ENCODE measurements at regions not wholly inside any gene's neighbourhood (a gene's known extent, or its start where the extent isn't known, plus 50 kb on each side); places are given as distances from the start of the nearest gene placed in this dataset.

DNA sequence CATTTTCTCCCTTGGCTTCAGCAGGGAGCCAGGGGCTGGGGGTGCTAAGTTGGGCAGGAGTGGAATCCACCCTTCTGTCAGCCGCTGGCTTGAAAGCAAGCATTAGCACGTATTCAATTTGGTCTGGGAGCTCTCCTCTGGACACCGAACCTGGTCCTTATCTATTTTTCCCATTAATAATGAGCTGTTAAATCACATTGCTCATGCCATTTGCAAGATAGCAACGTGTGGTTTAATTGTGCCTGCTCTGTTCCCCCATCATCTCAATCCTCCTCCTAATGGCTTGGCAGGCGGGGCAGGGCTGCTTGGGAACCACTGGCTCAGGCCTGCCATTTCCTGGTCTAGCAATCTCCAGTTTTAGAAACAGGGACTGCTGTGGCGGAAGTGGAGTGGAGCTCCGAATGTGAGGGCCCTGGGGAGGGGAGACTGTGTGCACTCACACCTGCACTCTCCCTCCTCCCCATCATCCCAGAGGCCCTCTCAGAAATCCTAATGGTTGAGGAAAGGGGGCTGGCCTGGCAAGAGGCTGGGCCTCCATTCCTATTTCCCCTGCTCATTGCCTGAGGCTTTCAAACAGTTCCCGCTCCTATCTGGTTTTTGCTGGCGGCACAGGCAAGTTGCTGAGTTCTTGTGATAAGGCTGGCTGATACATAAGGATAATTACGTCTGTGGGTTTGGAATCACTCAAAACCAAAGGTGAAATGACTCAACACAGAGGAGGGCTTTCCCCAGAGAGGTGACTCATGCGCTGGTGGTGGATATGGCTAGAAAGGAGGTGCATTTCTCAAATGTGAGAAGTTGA is 201.2 kb upstream of the E2F8 start:
- Histone ChIP-seq H3K36me3 (no peaks in the 10 kb centered on the region), H3K4me3 (no peak overlapping the region), H3K27ac (peak overlapping the region in 1 of 4 donors; percentile 50), H3K4me1 (peaks cover 0 to 25% (median 0%) of the 10 kb centered on the region in 4 donors), H3K27me3 (no peaks in the 10 kb centered on the region), H3K9me3 (no peaks in the 10 kb centered on the region)
- peak in 1 of 2 donors; percentile 70 for DNase-seq (ENCODE audit: low spot score in 2 of 2)
- 73 to 75% methylated on average over 11 of the region's 11 CpGs for WGBS, 2 donors
- TF ChIP-seq, protein P1, sequence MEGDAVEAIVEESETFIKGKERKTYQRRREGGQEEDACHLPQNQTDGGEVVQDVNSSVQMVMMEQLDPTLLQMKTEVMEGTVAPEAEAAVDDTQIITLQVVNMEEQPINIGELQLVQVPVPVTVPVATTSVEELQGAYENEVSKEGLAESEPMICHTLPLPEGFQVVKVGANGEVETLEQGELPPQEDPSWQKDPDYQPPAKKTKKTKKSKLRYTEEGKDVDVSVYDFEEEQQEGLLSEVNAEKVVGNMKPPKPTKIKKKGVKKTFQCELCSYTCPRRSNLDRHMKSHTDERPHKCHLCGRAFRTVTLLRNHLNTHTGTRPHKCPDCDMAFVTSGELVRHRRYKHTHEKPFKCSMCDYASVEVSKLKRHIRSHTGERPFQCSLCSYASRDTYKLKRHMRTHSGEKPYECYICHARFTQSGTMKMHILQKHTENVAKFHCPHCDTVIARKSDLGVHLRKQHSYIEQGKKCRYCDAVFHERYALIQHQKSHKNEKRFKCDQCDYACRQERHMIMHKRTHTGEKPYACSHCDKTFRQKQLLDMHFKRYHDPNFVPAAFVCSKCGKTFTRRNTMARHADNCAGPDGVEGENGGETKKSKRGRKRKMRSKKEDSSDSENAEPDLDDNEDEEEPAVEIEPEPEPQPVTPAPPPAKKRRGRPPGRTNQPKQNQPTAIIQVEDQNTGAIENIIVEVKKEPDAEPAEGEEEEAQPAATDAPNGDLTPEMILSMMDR (IDR thresholded peaks at IDR 0.05) = no peak
- TF ChIP-seq EP300 (IDR thresholded peaks at IDR 0.05) = peak in 1 of 2 donors; percentile 40

DNA sequence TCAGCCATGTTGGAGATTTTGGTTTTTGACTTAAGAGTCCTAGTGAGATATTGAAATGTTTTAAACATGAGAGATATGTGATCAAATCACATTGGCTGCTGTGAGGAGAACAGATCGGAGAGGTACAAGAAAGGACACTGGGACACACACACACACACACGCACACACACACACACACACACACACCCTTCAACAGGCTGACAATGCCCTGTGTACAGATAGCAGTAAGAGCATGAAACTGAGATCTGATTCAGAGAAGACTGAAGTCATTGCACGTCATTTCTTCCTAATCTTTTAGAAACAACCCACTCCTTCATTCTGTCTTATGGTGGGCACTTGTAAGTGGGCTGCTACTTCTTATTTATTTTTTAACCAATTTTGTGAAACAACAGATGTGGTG is 200.5 kb upstream of the E2F8 start:
- no peaks in the 10 kb centered on the region for H3K9me3 ChIP-seq
- no peak overlapping the region for H3K4me3 ChIP-seq
- H3K36me3 ChIP-seq = no peaks in the 10 kb centered on the region
- H3K4me1 ChIP-seq = peaks cover 0 to 21% (median 0%) of the 10 kb centered on the region in 4 donors
- TF ChIP-seq POLR2A (IDR thresholded peaks at IDR 0.05) (no peak), EP300 (IDR thresholded peaks at IDR 0.05) (no peak)
- TF ChIP-seq, protein P1 (IDR thresholded peaks at IDR 0.05) = no peak
- no peaks in the 10 kb centered on the region for H3K27me3 ChIP-seq
- DNase-seq (ENCODE audit: low spot score in 2 of 2) = no peak
- no peak overlapping the region for H3K27ac ChIP-seq
- 75 to 84% methylated on average over 3 of the region's 3 CpGs for WGBS, 2 donors

DNA sequence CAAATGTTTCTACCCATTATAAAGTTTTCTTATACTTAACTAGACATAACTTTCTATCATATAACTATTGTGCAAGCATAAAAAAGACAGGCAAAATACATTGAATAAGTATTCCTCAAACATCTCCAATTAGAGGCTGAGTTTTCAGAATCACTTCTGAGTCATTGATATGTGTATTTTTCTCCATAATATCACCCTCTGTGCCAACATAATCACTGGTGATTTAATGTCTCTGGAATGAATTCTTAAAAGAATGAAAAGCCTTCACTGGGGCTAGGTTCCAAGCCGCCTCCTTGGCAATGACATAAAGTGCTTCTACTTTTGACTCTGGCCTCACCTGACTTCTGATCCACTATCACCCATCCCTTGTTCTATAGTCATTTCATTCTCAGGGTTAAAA is 197.0 kb upstream of the E2F8 start:
- H3K36me3 ChIP-seq = no peaks in the 10 kb centered on the region
- H3K4me1 ChIP-seq = peaks cover 0 to 25% (median 0%) of the 10 kb centered on the region in 4 donors
- H3K27me3 ChIP-seq = no peaks in the 10 kb centered on the region
- TF ChIP-seq, protein P1 (IDR thresholded peaks at IDR 0.05) = no peak
- TF ChIP-seq EP300 (IDR thresholded peaks at IDR 0.05) (no peak), POLR2A (IDR thresholded peaks at IDR 0.05) (no peak)
- DNase-seq (ENCODE audit: low spot score in 2 of 2) = no peak
- H3K4me3 ChIP-seq = no peak overlapping the region
- 28 to 31% methylated on average over 1 of the region's 1 CpG for WGBS, 2 donors
- H3K27ac ChIP-seq = no peak overlapping the region
- no peaks in the 10 kb centered on the region for H3K9me3 ChIP-seq

DNA sequence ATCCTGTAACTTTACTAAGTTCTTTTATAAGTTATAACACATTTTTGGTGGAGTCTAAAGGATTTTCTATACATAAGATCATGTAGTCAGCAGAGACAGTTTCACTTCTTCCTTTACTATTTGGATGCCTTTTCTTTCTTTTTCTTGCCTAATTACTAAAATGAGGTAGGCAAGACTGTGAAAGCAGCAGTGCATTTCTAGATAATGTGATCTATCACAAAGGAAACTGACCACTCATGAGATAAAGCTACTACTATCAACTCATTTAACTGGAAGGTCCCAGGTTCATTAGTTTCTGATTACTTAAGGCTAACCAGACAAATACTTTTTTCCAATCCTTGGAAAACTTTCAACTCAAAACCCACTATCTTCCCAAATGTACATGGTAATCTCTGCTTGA is 196.2 kb upstream of the E2F8 start:
- H3K27me3 ChIP-seq = no peaks in the 10 kb centered on the region
- DNase-seq (ENCODE audit: low spot score in 2 of 2) = no peak
- H3K9me3 ChIP-seq = no peaks in the 10 kb centered on the region
- no peak for TF ChIP-seq POLR2A (IDR thresholded peaks at IDR 0.05)
- no peak for TF ChIP-seq EP300 (IDR thresholded peaks at IDR 0.05)
- TF ChIP-seq, protein P1 (IDR thresholded peaks at IDR 0.05) = no peak
- H3K4me3 ChIP-seq = no peak overlapping the region
- H3K27ac ChIP-seq = no peak overlapping the region
- no peaks in the 10 kb centered on the region for H3K36me3 ChIP-seq
- peaks cover 0 to 25% (median 0%) of the 10 kb centered on the region in 4 donors for H3K4me1 ChIP-seq

DNA sequence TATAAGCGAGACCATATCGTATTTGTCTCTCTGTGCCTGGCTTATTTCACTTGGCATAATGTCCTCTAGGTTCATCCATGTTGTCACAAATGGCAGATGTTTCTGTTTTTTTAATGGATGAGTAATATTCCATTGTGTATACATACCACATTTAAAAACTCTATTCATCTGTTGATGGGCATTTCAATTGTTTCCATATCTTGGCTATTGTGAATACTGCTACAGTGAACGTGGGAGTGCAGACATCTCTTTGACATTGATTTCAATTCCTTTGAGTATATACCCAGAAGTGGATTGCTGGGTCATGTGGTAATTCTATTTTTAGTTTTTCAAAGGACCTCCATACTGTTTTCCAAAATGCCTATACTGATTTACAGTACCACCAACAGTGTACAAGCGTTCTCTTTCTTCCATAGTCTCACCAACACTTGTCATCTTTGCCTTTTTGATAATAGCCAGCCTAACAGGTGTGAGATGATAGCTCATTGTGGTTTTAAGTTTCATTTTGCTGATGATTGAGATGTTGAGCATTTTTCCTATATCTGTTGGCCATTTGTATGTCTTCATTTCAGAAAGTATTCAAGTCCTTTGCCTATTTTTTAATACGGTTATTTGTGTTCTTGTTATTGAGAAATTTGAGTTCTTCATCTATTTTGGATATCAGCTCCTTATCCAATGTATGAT is 194.7 kb upstream of the E2F8 start:
- no peaks in the 10 kb centered on the region for H3K36me3 ChIP-seq
- H3K9me3 ChIP-seq = no peaks in the 10 kb centered on the region
- no peak overlapping the region for H3K27ac ChIP-seq
- TF ChIP-seq, protein P1 (IDR thresholded peaks at IDR 0.05) = no peak
- TF ChIP-seq EP300 (IDR thresholded peaks at IDR 0.05) = no peak
- TF ChIP-seq POLR2A (IDR thresholded peaks at IDR 0.05) = no peak
- peaks cover 0 to 29% (median 0%) of the 10 kb centered on the region in 4 donors for H3K4me1 ChIP-seq
- 83 to 86% methylated on average over 5 of the region's 5 CpGs for WGBS, 2 donors
- no peak for DNase-seq (ENCODE audit: low spot score in 2 of 2)
- no peak overlapping the region for H3K4me3 ChIP-seq
- H3K27me3 ChIP-seq = no peaks in the 10 kb centered on the region
